DMS53 treated with DMSO at 0.1 percent for 48 hours (cell line): ENCODE measurements at regions not wholly inside any gene's neighbourhood (a gene's known extent, or its start where the extent isn't known, plus 50 kb on each side); places are given as distances from the start of the nearest gene placed in this dataset.
"Not testable (repeated sequence)": the region's sequence is repeated elsewhere in the genome, so short reads cannot be mapped to it uniquely, and the experiment has no call there.

Experiments used
- DNase-seq: peaks from one replicate; lab custom pipeline; 2025; ENCODE audit not compliant: unreplicated experiment; lab: John Stamatoyannopoulos, UW

- no peak for DNase-seq
Observed at GRCh38 chr18:28511413-28511821, 334.5 kb upstream of the CDH2 start.

- no peak for DNase-seq
Observed at GRCh38 chr18:28510210-28510609, 333.3 kb upstream of the CDH2 start.

GRCh38 chr18:28504066-28504465 is 327.1 kb upstream of the CDH2 start:
- no peak for DNase-seq

- no peak for DNase-seq
Observed at GRCh38 chr18:28494151-28494550, 317.2 kb upstream of the CDH2 start.

- no peak for DNase-seq
Observed at GRCh38 chr18:28485918-28486317, 309.0 kb upstream of the CDH2 start.

DNA sequence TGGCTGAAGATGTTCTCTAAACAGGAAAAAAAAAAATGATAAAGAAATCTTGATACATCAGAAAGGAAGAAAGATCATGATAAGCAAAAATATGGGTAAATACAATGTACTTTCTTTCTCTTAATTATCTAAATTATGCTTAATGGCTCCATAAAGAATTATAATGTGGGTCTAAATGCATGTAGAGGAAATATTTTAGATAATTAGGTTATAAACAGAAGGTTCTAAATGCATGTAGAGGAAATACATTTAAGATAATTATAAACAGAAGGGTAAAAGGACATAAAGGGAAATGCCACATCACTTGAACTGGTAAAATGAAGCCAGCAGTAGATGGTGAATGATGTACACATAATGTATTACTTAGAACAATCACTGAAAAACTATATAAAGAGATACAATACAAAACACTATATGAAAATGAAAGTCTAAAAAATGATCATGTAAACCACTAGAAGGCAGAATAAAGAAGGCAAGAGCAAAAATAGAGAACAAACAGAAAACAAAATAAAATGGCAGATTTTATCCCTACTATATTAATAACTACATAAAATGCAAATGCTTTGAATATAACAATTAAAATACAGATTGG is 308.4 kb upstream of the CDH2 start:
- no peak for DNase-seq

- DNase-seq = no peak
Observed at GRCh38 chr18:28478531-28478930, 301.6 kb upstream of the CDH2 start.

DNA sequence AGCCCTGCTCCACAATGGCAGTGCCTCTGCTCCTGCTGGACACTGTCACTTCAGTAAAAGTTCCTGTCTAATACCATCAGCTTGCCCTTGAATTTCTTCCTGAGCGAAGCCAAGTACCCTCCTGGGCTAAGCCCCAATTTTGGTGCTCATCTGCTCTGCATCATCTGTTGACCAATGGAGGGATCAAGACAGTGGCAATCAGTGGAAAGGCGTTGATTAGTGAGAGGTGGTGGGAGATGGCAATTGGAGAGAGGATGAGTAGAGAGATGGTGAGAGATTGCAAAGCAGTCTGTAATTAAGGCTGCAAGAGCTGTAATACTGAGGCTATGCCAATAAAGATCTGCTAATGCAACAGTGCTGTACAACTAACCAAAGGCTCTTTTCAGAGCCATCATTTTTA is 299.4 kb upstream of the CDH2 start:
- DNase-seq = no peak

- DNase-seq = no peak
Observed at GRCh38 chr18:28469946-28470345, 293.0 kb upstream of the CDH2 start.

- DNase-seq = no peak
Observed at GRCh38 chr18:28468901-28469300, 292.0 kb upstream of the CDH2 start.

DNA sequence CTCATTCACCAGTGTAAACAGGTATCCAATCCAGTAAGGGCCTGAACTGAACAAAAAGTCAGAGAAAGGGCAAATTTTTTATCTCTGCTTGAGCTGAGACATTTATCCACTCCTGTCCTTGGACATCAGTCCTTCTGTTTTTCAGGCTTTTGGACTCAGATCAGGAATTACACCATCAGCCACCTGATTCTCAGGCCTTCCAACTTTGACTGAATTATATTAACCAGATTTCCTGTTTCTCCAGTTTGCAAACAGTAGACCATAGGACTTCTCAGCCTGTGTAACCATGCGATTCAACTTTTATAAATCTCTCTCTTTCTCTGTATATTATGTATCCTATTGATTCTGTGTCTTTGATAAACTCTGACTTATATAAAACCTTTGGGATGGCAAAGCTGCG is 289.3 kb upstream of the CDH2 start:
- no peak for DNase-seq

GRCh38 chr18:28459587-28459986 is 282.7 kb upstream of the CDH2 start:
- no peak for DNase-seq

GRCh38 chr18:28458751-28459150 is 281.8 kb upstream of the CDH2 start:
- no peak for DNase-seq

GRCh38 chr18:28457784-28458183 is 280.9 kb upstream of the CDH2 start:
- DNase-seq = no peak

DNA sequence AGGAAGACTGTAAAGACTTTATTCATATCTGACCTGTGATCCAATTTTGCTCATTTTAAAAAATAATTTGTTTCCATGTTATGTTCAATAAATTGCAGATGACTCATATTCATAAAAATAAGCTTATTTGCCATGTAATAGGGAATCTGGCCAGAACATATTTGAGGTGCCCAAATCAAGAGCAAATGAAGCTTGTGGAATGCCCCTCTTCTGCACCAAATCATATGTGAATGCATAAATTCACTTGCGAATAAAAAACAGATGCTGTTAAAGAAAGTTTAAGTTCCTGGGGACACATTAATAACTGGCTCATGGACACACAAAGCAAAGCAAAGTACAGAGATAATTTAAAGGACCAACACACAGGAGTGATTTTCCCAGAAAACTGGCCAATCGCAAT is 279.0 kb upstream of the CDH2 start:
- no peak for DNase-seq

DNA sequence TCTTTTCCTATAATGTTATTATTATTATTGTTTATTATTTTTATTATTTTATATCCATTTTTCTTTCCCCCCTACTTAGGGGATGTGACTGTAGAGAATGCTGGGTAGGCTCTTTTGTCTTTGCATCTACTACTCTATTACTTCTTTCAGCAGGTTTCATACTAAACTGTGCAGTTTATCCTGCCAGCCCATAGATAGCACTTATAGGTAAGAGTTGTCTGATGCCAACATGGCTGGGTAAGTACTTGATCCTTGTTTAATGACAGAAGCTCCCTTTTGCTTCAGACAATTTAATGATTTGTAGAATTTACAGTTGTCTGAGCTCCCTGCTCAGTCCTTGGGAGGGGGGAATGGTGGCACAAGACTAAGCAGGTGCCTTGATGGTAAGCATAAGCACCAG is 262.9 kb upstream of the CDH2 start:
- DNase-seq = no peak

DNA sequence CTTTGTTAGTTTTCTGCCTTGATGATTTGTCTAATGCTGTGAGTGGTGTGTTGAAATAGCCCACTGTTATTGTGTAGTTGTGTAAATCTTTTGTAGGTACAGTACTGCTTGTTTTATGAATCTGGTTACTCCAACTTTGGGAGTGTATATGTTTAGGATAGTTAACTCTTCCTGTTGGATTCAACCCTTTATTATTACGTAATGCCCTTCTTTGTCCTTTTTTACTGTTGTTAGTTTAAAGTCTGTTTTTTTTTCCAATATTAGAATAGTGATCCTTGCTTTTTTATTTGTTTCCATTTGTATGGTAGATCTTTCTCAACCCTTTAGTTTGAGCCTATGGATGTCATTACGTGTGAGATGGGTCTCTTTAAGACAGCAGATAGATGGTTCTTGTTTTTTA is 261.5 kb upstream of the CDH2 start:
- DNase-seq = no peak

DNA sequence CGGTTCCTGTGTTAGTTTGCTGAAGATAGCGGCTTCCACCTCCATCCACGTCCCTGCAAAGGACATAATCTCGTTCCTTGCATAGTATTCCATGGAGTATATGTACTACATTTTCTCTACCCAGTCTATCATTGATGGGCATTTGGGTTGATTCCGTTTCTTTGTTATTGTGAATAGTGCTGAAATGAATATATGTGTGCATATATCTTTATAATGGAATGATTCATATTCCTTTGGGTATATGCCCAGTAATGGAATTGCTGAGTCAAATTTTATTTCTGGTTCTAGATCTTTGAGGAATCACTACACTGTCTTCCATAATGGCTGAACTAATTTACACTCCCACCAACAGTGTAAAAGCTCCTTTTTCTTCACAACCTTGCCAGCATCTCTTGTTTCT is 255.4 kb upstream of the CDH2 start:
- DNase-seq = no peak

DNA sequence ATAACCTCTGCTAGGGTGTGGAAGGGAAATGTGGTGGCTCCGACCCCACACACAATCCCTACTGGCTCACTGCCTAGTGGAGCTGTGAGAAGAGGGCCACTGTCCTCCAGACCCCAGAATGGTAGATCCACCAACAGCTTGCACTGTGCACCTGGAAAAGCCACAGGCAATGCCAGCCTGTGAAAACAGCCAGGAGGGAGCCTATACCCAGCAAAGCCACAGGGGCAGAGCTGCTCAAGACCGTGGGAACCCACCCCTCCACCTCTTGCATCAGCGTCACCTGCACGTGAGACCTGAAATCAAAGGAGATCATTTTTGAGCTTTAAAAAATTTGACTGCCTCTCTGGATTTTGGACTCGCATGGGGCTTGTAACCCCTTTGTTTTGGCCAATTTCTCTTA is 249.0 kb upstream of the CDH2 start:
- no peak for DNase-seq

DNA sequence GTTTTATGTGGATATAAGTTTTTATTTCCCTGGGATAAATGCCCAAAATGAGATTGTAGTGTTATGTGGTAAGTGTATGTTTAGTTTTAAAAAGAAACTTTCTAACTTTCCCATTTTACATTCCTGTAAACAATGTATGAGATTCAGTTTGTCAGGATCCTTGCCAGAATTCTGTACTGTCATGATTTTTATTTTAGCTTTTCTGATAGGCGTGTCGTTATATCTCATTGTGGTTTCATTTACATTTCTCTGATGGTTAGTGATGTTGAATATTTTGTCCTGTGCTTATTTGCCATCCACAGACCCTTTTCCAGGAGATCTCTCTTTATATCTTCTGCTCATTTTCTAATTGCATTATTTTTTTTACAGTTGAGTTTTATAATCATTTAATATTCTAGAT is 245.6 kb upstream of the CDH2 start:
- no peak for DNase-seq

- not testable (repeated sequence) for DNase-seq
Observed at GRCh38 chr18:28421950-28422349, 245.0 kb upstream of the CDH2 start.

DNA sequence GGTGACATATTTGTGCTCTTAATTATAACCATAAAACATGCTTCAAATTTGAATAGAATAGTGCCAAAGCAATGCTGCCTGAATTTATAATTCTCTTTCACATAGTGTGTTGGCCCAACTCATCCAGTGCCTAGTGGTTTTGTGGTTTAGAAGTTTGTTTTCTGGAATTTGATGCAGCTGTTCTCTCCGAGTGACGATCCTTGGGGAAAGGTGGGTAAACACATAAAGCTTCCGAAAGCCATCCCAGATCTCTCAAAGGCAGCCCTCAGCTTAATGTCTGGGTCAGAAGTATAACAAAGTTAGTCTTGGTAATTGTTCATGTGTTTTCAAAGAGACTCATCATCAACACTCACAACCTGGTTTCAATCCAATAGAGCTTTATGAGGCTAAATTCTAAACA is 235.6 kb upstream of the CDH2 start:
- DNase-seq = no peak

DNA sequence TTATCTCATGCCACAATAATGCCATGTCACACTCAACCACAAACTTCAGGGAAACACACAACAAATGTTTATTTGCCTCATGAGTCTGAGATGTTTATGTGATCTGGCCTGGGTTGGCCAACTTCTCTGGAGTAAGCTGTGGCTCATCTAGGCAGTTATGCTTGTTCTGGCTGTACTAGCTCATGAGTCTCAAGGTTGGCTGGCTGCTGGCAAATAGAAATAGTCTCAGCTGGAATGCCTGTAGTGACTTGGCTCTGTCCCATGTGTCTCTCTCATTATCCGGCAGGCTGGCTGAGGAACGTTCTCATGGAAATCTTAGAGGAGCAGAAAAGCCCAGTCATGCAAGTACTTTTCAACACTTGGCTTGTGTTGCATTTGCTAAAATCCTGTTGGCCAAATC is 234.9 kb upstream of the CDH2 start:
- DNase-seq = no peak

GRCh38 chr18:28409811-28410210 is 232.9 kb upstream of the CDH2 start:
- DNase-seq = no peak
